GM23338 (cell line): ENCODE measurements at regions not wholly inside any gene's neighbourhood (a gene's known extent, or its start where the extent isn't known, plus 50 kb on each side); places are given as distances from the start of the nearest gene placed in this dataset.
A peak's percentile ranks its signal among the peaks of the same experiment; 100 is the strongest.

Source experiments
- ATAC-seq: fragments of 200-7000 bp; cut with Tn5 transposase; 3 replicates; pipeline ENCODE4 v1.9.1; 2020
- DNase-seq: peaks from one replicate; pipeline ENCODE4 v3.0.0-alpha.2; 2015; ENCODE audit warnings: low spot score
- H2AFZ ChIP-seq: fragments of 200-600 bp; sonication (generic); 2 replicates; pipeline ENCODE4 v1.8.0; 2016; ENCODE audit warnings: antibody characterized with exemption, mild to moderate bottlenecking, moderate library complexity
- H3F3A ChIP-seq: fragments of 200-600 bp; sonication (generic); replicated peaks from 2 replicates; pipeline ENCODE4 v1.8.0; 2017; ENCODE audit warnings: antibody characterized with exemption, mixed run types, low read depth
- H3K27ac ChIP-seq: fragments of 200-600 bp; sonication (generic); 2 replicates; pipeline ENCODE4 v1.6.1; 2016; ENCODE audit warnings: low read depth
- H3K27me3 ChIP-seq: fragments of 200-600 bp; sonication (generic); 2 replicates; pipeline ENCODE4 v1.8.0; 2016; ENCODE audit warnings: mild to moderate bottlenecking, mixed run types, moderate library complexity; ENCODE audit not compliant: insufficient read depth
- H3K36me3 ChIP-seq: fragments of 200-600 bp; sonication (generic); 2 replicates; pipeline ENCODE4 v1.8.0; 2016; ENCODE audit warnings: mild to moderate bottlenecking; ENCODE audit not compliant: insufficient read depth
- H3K4me1 ChIP-seq: fragments of 200-600 bp; sonication (generic); 2 replicates; pipeline ENCODE4 v1.8.0; 2016; ENCODE audit warnings: mild to moderate bottlenecking, moderate library complexity; ENCODE audit not compliant: insufficient read depth
- H3K4me2 ChIP-seq: fragments of 200-600 bp; sonication (generic); 2 replicates; pipeline ENCODE4 v1.7.1; 2017; ENCODE audit warnings: mixed run types
- H3K4me3 ChIP-seq: fragments of 200-600 bp; sonication (generic); 2 replicates; pipeline ENCODE4 v1.6.1; 2016; ENCODE audit warnings: mixed run types
- H3K79me2 ChIP-seq: fragments of 200-600 bp; sonication (generic); replicated peaks from 2 replicates; pipeline ENCODE4 v1.8.0; 2017; ENCODE audit warnings: mild to moderate bottlenecking; ENCODE audit not compliant: insufficient read depth
- H3K9me2 ChIP-seq: fragments of 200-600 bp; sonication (generic); 2 replicates; pipeline ENCODE4 v1.8.0; 2017; ENCODE audit not compliant: insufficient read depth
- H4K20me1 ChIP-seq: fragments of 200-600 bp; sonication (generic); replicated peaks from 2 replicates; pipeline ENCODE4 v1.8.0; 2017; ENCODE audit warnings: mild to moderate bottlenecking; ENCODE audit not compliant: insufficient read depth
- H3K27ac Mint-ChIP-seq: 2 replicates; pipeline ENCODE4 v1.8.0; 2020; ENCODE audit warnings: inconsistent platforms, mild to moderate bottlenecking, moderate library complexity, mixed read lengths
- H3K27me3 Mint-ChIP-seq: 3 replicates; pipeline ENCODE4 v1.8.0; 2022; ENCODE audit warnings: low read depth, mild to moderate bottlenecking, moderate library complexity, mixed read lengths, inconsistent platforms; ENCODE audit not compliant: insufficient read depth, poor library complexity
- H3K36me3 Mint-ChIP-seq: 3 replicates; pipeline ENCODE4 v1.8.0; 2021; ENCODE audit warnings: low read depth, mild to moderate bottlenecking, inconsistent platforms, moderate library complexity, mixed read lengths
- H3K4me1 Mint-ChIP-seq: 3 replicates; pipeline ENCODE4 v1.8.0; 2020; ENCODE audit warnings: mild to moderate bottlenecking, inconsistent platforms, mixed read lengths
- H3K4me3 Mint-ChIP-seq: 3 replicates; pipeline ENCODE4 v1.8.0; 2021; ENCODE audit warnings: moderate library complexity, mild to moderate bottlenecking, inconsistent platforms, mixed read lengths
- H3K9me3 Mint-ChIP-seq: 3 replicates; pipeline ENCODE4 v1.8.0; 2020; ENCODE audit warnings: moderate library complexity, mild to moderate bottlenecking, inconsistent platforms, mixed read lengths
- CREB1 ChIP-seq: fragments of 250-450 bp; sonication (Bioruptor Pico); IDR thresholded peaks from 2 replicates; pipeline ENCODE4 v1.5.0; 2020; ENCODE audit warnings: low read depth, mild to moderate bottlenecking, moderate library complexity
- JUNB ChIP-seq: IDR thresholded peaks from one replicate; pipeline ENCODE4 v1.6.1; 2016; ENCODE audit warnings: antibody characterized with exemption; ENCODE audit not compliant: unreplicated experiment
- NANOG ChIP-seq: IDR thresholded peaks from 2 replicates; pipeline ENCODE4 v1.6.1; 2016; ENCODE audit warnings: antibody characterized with exemption, borderline replicate concordance
- POLR2AphosphoS5 ChIP-seq: IDR thresholded peaks from 2 replicates; pipeline ENCODE4 v1.6.1; 2016; ENCODE audit warnings: antibody characterized with exemption, low read depth
- STAT1 ChIP-seq: IDR thresholded peaks from one replicate; pipeline ENCODE4 v1.6.1; 2016; ENCODE audit warnings: antibody characterized with exemption; ENCODE audit not compliant: unreplicated experiment
- TF ChIP-seq, protein P1 (sequence below): fragments of 250-450 bp; sonication (Bioruptor Pico); IDR thresholded peaks from 2 replicates; pipeline ENCODE4 v1.5.0; 2020; ENCODE audit warnings: mild to moderate bottlenecking, moderate library complexity
- TF ChIP-seq, protein P2 (sequence below): IDR thresholded peaks from 2 replicates; pipeline ENCODE4 v1.6.1; 2016; ENCODE audit warnings: antibody characterized with exemption
- TF ChIP-seq, protein P3 (sequence below), 2 experiments: fragments of 200-600 bp in 1 of 2; sonication (generic) in 1 of 2; conservative IDR thresholded peaks; 2 replicates each; pipeline versions ENCODE4 v1.5.1 to v1.6.1; 2016 to 2017; ENCODE audit warnings: antibody characterized with exemption in 2 of 2, low read depth in 2 of 2, mild to moderate bottlenecking in 2 of 2, moderate library complexity in 1 of 2

DNA sequence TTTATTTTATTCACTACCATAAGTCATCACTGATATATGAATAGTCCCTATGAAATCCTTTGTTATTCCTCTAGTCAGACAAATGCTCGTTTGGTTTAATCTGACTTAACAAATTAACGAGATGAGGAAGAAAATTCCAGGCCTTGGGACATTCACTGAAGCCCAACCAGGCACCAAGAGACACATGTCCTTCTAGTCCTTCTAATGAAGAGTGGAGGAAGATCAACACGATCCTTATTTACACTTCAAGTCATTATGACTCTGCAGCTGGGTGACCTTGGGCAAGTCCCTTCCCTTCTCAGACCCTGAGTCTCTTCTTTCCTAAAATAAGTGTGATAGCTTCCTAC, 117.5 kb downstream of the CEBPB start:
- TF ChIP-seq, protein P1, sequence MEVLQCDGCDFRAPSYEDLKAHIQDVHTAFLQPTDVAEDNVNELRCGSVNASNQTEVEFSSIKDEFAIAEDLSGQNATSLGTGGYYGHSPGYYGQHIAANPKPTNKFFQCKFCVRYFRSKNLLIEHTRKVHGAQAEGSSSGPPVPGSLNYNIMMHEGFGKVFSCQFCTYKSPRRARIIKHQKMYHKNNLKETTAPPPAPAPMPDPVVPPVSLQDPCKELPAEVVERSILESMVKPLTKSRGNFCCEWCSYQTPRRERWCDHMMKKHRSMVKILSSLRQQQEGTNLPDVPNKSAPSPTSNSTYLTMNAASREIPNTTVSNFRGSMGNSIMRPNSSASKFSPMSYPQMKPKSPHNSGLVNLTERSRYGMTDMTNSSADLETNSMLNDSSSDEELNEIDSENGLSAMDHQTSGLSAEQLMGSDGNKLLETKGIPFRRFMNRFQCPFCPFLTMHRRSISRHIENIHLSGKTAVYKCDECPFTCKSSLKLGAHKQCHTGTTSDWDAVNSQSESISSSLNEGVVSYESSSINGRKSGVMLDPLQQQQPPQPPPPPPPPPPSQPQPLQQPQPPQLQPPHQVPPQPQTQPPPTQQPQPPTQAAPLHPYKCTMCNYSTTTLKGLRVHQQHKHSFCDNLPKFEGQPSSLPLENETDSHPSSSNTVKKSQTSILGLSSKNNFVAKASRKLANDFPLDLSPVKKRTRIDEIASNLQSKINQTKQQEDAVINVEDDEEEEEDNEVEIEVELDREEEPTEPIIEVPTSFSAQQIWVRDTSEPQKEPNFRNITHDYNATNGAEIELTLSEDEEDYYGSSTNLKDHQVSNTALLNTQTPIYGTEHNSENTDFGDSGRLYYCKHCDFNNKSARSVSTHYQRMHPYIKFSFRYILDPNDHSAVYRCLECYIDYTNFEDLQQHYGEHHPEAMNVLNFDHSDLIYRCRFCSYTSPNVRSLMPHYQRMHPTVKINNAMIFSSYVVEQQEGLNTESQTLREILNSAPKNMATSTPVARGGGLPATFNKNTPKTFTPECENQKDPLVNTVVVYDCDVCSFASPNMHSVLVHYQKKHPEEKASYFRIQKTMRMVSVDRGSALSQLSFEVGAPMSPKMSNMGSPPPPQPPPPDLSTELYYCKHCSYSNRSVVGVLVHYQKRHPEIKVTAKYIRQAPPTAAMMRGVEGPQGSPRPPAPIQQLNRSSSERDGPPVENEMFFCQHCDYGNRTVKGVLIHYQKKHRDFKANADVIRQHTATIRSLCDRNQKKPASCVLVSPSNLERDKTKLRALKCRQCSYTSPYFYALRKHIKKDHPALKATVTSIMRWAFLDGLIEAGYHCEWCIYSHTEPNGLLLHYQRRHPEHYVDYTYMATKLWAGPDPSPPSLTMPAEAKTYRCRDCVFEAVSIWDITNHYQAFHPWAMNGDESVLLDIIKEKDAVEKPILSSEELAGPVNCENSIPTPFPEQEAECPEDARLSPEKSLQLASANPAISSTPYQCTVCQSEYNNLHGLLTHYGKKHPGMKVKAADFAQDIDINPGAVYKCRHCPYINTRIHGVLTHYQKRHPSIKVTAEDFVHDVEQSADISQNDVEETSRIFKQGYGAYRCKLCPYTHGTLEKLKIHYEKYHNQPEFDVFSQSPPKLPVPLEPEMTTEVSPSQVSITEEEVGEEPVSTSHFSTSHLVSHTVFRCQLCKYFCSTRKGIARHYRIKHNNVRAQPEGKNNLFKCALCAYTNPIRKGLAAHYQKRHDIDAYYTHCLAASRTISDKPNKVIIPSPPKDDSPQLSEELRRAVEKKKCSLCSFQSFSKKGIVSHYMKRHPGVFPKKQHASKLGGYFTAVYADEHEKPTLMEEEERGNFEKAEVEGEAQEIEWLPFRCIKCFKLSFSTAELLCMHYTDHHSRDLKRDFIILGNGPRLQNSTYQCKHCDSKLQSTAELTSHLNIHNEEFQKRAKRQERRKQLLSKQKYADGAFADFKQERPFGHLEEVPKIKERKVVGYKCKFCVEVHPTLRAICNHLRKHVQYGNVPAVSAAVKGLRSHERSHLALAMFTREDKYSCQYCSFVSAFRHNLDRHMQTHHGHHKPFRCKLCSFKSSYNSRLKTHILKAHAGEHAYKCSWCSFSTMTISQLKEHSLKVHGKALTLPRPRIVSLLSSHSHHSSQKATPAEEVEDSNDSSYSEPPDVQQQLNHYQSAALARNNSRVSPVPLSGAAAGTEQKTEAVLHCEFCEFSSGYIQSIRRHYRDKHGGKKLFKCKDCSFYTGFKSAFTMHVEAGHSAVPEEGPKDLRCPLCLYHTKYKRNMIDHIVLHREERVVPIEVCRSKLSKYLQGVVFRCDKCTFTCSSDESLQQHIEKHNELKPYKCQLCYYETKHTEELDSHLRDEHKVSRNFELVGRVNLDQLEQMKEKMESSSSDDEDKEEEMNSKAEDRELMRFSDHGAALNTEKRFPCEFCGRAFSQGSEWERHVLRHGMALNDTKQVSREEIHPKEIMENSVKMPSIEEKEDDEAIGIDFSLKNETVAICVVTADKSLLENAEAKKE (CRISPR knock-in tag) = no peak
- Histone ChIP-seq H3K4me1 (peaks cover 11% of the 10 kb centered on the region; the same call in 1 of the 2 replicates), H3K4me3 (no peak overlapping the region), H3K4me2 (no peak overlapping the region), H2AFZ (peak overlapping the region; percentile 91), H3K36me3 (no peaks in the 10 kb centered on the region), H3K27ac (no peak overlapping the region), H3K9me2 (no peaks in the 10 kb centered on the region; the same call in 1 of the 2 replicates), H4K20me1 (no peaks in the 10 kb centered on the region), H3F3A (no peaks in the 10 kb centered on the region), H3K27me3 (no peaks in the 10 kb centered on the region), H3K79me2 (no peaks in the 10 kb centered on the region)
- peak overlapping the region; percentile 86; the same call in 1 of the 2 replicates for H3K27ac Mint-ChIP-seq
- no peak overlapping the region for H3K4me3 Mint-ChIP-seq
- peaks cover 27% of the 10 kb centered on the region for H3K4me1 Mint-ChIP-seq
- H3K9me3 Mint-ChIP-seq = no peaks in the 10 kb centered on the region; the same call in 2 of the 3 replicates
- H3K27me3 Mint-ChIP-seq = peaks cover 6% of the 10 kb centered on the region
- DNase-seq (no peak), ATAC-seq (no peak)
- H3K36me3 Mint-ChIP-seq = no peaks in the 10 kb centered on the region

DNA sequence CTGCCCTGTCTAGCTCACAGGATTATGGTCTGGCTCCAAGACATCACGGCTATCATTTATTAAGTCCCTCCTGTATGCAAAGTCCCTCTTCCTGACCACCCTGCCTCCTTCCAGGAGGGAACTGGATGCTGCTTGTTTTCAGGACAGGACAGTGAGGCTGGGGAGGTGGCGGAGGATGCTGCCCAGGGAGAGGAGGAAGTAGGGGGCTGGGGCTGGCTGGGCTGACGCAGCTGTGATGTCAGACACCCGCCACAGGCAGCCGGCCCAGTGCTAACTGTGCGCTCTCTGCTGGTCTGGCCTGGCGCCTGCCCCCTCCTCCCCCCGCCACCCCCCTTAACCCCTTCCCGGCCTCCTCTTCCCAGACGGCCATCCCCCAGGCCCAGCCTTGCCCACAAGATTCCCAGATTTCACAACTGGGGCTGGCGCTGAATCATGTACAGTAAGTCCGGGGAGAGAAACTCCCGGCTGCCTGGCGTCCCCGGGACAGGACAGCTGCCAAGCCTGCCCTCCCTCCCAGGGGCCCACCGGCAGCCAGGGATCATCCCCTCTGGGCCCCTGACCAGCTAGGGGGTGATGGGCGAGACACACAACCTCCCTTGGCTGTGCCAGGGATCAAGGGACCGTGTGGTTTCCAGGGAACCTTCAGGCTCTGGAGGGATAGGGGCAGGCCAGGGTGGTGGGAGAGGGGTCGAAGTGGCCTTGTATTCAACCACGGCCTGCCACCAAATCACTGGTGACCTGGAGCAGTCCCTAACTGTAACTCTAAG, 118.1 kb downstream of the CEBPB start:
- Histone ChIP-seq H3K9me2 (no peaks in the 10 kb centered on the region; the same call in 1 of the 2 replicates), H3K4me1 (peaks cover 11% of the 10 kb centered on the region; the same call in 1 of the 2 replicates), H3K36me3 (no peaks in the 10 kb centered on the region), H3F3A (no peaks in the 10 kb centered on the region), H2AFZ (peak overlapping the region; percentile 94), H3K4me2 (peak overlapping the region; percentile 67; the same call in 1 of the 2 replicates), H3K27ac (no peak overlapping the region), H3K27me3 (no peaks in the 10 kb centered on the region), H3K79me2 (no peaks in the 10 kb centered on the region), H3K4me3 (no peak overlapping the region), H4K20me1 (no peaks in the 10 kb centered on the region)
- H3K36me3 Mint-ChIP-seq = no peaks in the 10 kb centered on the region
- H3K9me3 Mint-ChIP-seq = no peaks in the 10 kb centered on the region; the same call in 2 of the 3 replicates
- H3K4me3 Mint-ChIP-seq = no peak overlapping the region
- peak overlapping the region; percentile 86; the same call in 1 of the 2 replicates for H3K27ac Mint-ChIP-seq
- peaks cover 27% of the 10 kb centered on the region for H3K4me1 Mint-ChIP-seq
- TF ChIP-seq, protein P2, sequence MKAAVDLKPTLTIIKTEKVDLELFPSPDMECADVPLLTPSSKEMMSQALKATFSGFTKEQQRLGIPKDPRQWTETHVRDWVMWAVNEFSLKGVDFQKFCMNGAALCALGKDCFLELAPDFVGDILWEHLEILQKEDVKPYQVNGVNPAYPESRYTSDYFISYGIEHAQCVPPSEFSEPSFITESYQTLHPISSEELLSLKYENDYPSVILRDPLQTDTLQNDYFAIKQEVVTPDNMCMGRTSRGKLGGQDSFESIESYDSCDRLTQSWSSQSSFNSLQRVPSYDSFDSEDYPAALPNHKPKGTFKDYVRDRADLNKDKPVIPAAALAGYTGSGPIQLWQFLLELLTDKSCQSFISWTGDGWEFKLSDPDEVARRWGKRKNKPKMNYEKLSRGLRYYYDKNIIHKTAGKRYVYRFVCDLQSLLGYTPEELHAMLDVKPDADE = no peak
- TF ChIP-seq STAT1 (no peak), NANOG (no peak), POLR2AphosphoS5 (no peak), JUNB (no peak), CREB1 (CRISPR knock-in tag) (peak; percentile 87)
- TF ChIP-seq, protein P3, sequence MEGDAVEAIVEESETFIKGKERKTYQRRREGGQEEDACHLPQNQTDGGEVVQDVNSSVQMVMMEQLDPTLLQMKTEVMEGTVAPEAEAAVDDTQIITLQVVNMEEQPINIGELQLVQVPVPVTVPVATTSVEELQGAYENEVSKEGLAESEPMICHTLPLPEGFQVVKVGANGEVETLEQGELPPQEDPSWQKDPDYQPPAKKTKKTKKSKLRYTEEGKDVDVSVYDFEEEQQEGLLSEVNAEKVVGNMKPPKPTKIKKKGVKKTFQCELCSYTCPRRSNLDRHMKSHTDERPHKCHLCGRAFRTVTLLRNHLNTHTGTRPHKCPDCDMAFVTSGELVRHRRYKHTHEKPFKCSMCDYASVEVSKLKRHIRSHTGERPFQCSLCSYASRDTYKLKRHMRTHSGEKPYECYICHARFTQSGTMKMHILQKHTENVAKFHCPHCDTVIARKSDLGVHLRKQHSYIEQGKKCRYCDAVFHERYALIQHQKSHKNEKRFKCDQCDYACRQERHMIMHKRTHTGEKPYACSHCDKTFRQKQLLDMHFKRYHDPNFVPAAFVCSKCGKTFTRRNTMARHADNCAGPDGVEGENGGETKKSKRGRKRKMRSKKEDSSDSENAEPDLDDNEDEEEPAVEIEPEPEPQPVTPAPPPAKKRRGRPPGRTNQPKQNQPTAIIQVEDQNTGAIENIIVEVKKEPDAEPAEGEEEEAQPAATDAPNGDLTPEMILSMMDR (conservative IDR thresholded peaks at IDR 0.05; ENCODE audit: low read depth in 2 of 2) = peak in 1 of 2 experiments; percentile 10; a peak in 1 of 4 replicates
- ATAC-seq (peak; percentile 84), DNase-seq (peak; percentile 67)
- peaks cover 6% of the 10 kb centered on the region for H3K27me3 Mint-ChIP-seq
